ENCODE measurements at regions not wholly inside any gene's neighbourhood (a gene's known extent, or its start where the extent isn't known, plus 50 kb on each side); places are given as distances from the start of the nearest gene placed in this dataset.

GRCh38 chr6:133609415-133610226, 279.3 kb upstream of the TCF21 start:
- no peaks in the 10 kb centered on the region for H3K27me3 ChIP-seq (ENCODE audit: control insufficient read depth, insufficient read depth, low read length)
- H3K4me3 ChIP-seq (ENCODE audit: low read depth, low read length) = no peak overlapping the region
- no peaks in the 10 kb centered on the region for H3K4me1 ChIP-seq (ENCODE audit: control insufficient read depth, insufficient read depth, low read length)
- H3K9ac ChIP-seq (ENCODE audit: low read depth, low read length) = no peak overlapping the region
- no peaks in the 10 kb centered on the region for H3K36me3 ChIP-seq (ENCODE audit: control insufficient read depth, insufficient read depth, low read length)
- no peaks in the 10 kb centered on the region for H3K9me3 ChIP-seq (ENCODE audit: control insufficient read depth, insufficient read depth, low read length)

GRCh38 chr6:133610227-133610840, 278.6 kb upstream of the TCF21 start:
- H3K4me1 ChIP-seq (ENCODE audit: control insufficient read depth, insufficient read depth, low read length) = no peaks in the 10 kb centered on the region
- H3K36me3 ChIP-seq (ENCODE audit: control insufficient read depth, insufficient read depth, low read length) = no peaks in the 10 kb centered on the region
- H3K9ac ChIP-seq (ENCODE audit: low read depth, low read length) = no peak overlapping the region
- H3K9me3 ChIP-seq (ENCODE audit: control insufficient read depth, insufficient read depth, low read length) = no peaks in the 10 kb centered on the region
- no peaks in the 10 kb centered on the region for H3K27me3 ChIP-seq (ENCODE audit: control insufficient read depth, insufficient read depth, low read length)
- H3K4me3 ChIP-seq (ENCODE audit: low read depth, low read length) = no peak overlapping the region

- H3K4me1 ChIP-seq (ENCODE audit: control insufficient read depth, insufficient read depth, low read length) = no peaks in the 10 kb centered on the region
- H3K9ac ChIP-seq (ENCODE audit: low read depth, low read length) = no peak overlapping the region
These were observed 277.9 kb upstream of the TCF21 start for GRCh38 chr6:133610971-133611370.

GRCh38 chr6:133612459-133612858, 276.5 kb upstream of the TCF21 start:
- Histone ChIP-seq H3K4me3 (ENCODE audit: low read depth, low read length) (no peak overlapping the region), H3K36me3 (ENCODE audit: control insufficient read depth, insufficient read depth, low read length) (no peaks in the 10 kb centered on the region), H3K9ac (ENCODE audit: low read depth, low read length) (no peak overlapping the region), H3K4me1 (ENCODE audit: control insufficient read depth, insufficient read depth, low read length) (no peaks in the 10 kb centered on the region), H3K9me3 (ENCODE audit: control insufficient read depth, insufficient read depth, low read length) (no peaks in the 10 kb centered on the region), H3K27me3 (ENCODE audit: control insufficient read depth, insufficient read depth, low read length) (no peaks in the 10 kb centered on the region)

More at GRCh38 chr6:133610971-133611370, 277.9 kb upstream of the TCF21 start:
- Histone ChIP-seq H3K4me3 (ENCODE audit: low read depth, low read length) (no peak overlapping the region), H3K36me3 (ENCODE audit: control insufficient read depth, insufficient read depth, low read length) (no peaks in the 10 kb centered on the region), H3K9me3 (ENCODE audit: control insufficient read depth, insufficient read depth, low read length) (no peaks in the 10 kb centered on the region), H3K27me3 (ENCODE audit: control insufficient read depth, insufficient read depth, low read length) (no peaks in the 10 kb centered on the region)

GRCh38 chr6:133613211-133613610, 275.7 kb upstream of the TCF21 start:
- H3K27me3 ChIP-seq (ENCODE audit: control insufficient read depth, insufficient read depth, low read length) = no peaks in the 10 kb centered on the region
- no peak overlapping the region for H3K4me3 ChIP-seq (ENCODE audit: low read depth, low read length)
- H3K9me3 ChIP-seq (ENCODE audit: control insufficient read depth, insufficient read depth, low read length) = no peaks in the 10 kb centered on the region
- no peaks in the 10 kb centered on the region for H3K4me1 ChIP-seq (ENCODE audit: control insufficient read depth, insufficient read depth, low read length)
- H3K9ac ChIP-seq (ENCODE audit: low read depth, low read length) = no peak overlapping the region
- H3K36me3 ChIP-seq (ENCODE audit: control insufficient read depth, insufficient read depth, low read length) = no peaks in the 10 kb centered on the region

GRCh38 chr6:133621751-133622150, 267.2 kb upstream of the TCF21 start:
- Histone ChIP-seq H3K4me1 (ENCODE audit: control insufficient read depth, insufficient read depth, low read length) (no peaks in the 10 kb centered on the region), H3K4me3 (ENCODE audit: low read depth, low read length) (no peak overlapping the region), H3K9ac (ENCODE audit: low read depth, low read length) (no peak overlapping the region), H3K27me3 (ENCODE audit: control insufficient read depth, insufficient read depth, low read length) (no peaks in the 10 kb centered on the region), H3K9me3 (ENCODE audit: control insufficient read depth, insufficient read depth, low read length) (no peaks in the 10 kb centered on the region), H3K36me3 (ENCODE audit: control insufficient read depth, insufficient read depth, low read length) (no peaks in the 10 kb centered on the region)

- no peaks in the 10 kb centered on the region for H3K27me3 ChIP-seq (ENCODE audit: control insufficient read depth, insufficient read depth, low read length)
- no peak overlapping the region for H3K9ac ChIP-seq (ENCODE audit: low read depth, low read length)
- H3K4me3 ChIP-seq (ENCODE audit: low read depth, low read length) = no peak overlapping the region
- no peaks in the 10 kb centered on the region for H3K4me1 ChIP-seq (ENCODE audit: control insufficient read depth, insufficient read depth, low read length)
- H3K9me3 ChIP-seq (ENCODE audit: control insufficient read depth, insufficient read depth, low read length) = no peaks in the 10 kb centered on the region
- H3K36me3 ChIP-seq (ENCODE audit: control insufficient read depth, insufficient read depth, low read length) = no peaks in the 10 kb centered on the region
These were observed 265.8 kb upstream of the TCF21 start for GRCh38 chr6:133623065-133623464.

- Histone ChIP-seq H3K9me3 (ENCODE audit: control insufficient read depth, insufficient read depth, low read length) (no peaks in the 10 kb centered on the region), H3K9ac (ENCODE audit: low read depth, low read length) (no peak overlapping the region), H3K27me3 (ENCODE audit: control insufficient read depth, insufficient read depth, low read length) (no peaks in the 10 kb centered on the region), H3K4me1 (ENCODE audit: control insufficient read depth, insufficient read depth, low read length) (no peaks in the 10 kb centered on the region), H3K36me3 (ENCODE audit: control insufficient read depth, insufficient read depth, low read length) (no peaks in the 10 kb centered on the region), H3K4me3 (ENCODE audit: low read depth, low read length) (no peak overlapping the region)
These were observed 265.3 kb upstream of the TCF21 start for GRCh38 chr6:133623621-133624020.

- H3K27me3 ChIP-seq (ENCODE audit: control insufficient read depth, insufficient read depth, low read length) = no peaks in the 10 kb centered on the region
- H3K36me3 ChIP-seq (ENCODE audit: control insufficient read depth, insufficient read depth, low read length) = no peaks in the 10 kb centered on the region
- H3K9ac ChIP-seq (ENCODE audit: low read depth, low read length) = no peak overlapping the region
- H3K4me1 ChIP-seq (ENCODE audit: control insufficient read depth, insufficient read depth, low read length) = no peaks in the 10 kb centered on the region
- no peaks in the 10 kb centered on the region for H3K9me3 ChIP-seq (ENCODE audit: control insufficient read depth, insufficient read depth, low read length)
- H3K4me3 ChIP-seq (ENCODE audit: low read depth, low read length) = no peak overlapping the region
These were observed 262.7 kb upstream of the TCF21 start for GRCh38 chr6:133626096-133626666.

- no peaks in the 10 kb centered on the region for H3K9me3 ChIP-seq (ENCODE audit: control insufficient read depth, insufficient read depth, low read length)
- no peaks in the 10 kb centered on the region for H3K36me3 ChIP-seq (ENCODE audit: control insufficient read depth, insufficient read depth, low read length)
- H3K9ac ChIP-seq (ENCODE audit: low read depth, low read length) = no peak overlapping the region
- no peaks in the 10 kb centered on the region for H3K27me3 ChIP-seq (ENCODE audit: control insufficient read depth, insufficient read depth, low read length)
- H3K4me1 ChIP-seq (ENCODE audit: control insufficient read depth, insufficient read depth, low read length) = no peaks in the 10 kb centered on the region
- no peak overlapping the region for H3K4me3 ChIP-seq (ENCODE audit: low read depth, low read length)
These were observed 258.9 kb upstream of the TCF21 start for GRCh38 chr6:133629970-133630369.

GRCh38 chr6:133630651-133631050, 258.3 kb upstream of the TCF21 start:
- Histone ChIP-seq H3K36me3 (ENCODE audit: control insufficient read depth, insufficient read depth, low read length) (no peaks in the 10 kb centered on the region), H3K27me3 (ENCODE audit: control insufficient read depth, insufficient read depth, low read length) (no peaks in the 10 kb centered on the region), H3K9me3 (ENCODE audit: control insufficient read depth, insufficient read depth, low read length) (no peaks in the 10 kb centered on the region), H3K4me3 (ENCODE audit: low read depth, low read length) (no peak overlapping the region), H3K9ac (ENCODE audit: low read depth, low read length) (no peak overlapping the region), H3K4me1 (ENCODE audit: control insufficient read depth, insufficient read depth, low read length) (no peaks in the 10 kb centered on the region)

- Histone ChIP-seq H3K4me3 (ENCODE audit: low read depth, low read length) (no peak overlapping the region), H3K9ac (ENCODE audit: low read depth, low read length) (no peak overlapping the region), H3K4me1 (ENCODE audit: control insufficient read depth, insufficient read depth, low read length) (no peaks in the 10 kb centered on the region), H3K36me3 (ENCODE audit: control insufficient read depth, insufficient read depth, low read length) (no peaks in the 10 kb centered on the region), H3K9me3 (ENCODE audit: control insufficient read depth, insufficient read depth, low read length) (no peaks in the 10 kb centered on the region), H3K27me3 (ENCODE audit: control insufficient read depth, insufficient read depth, low read length) (no peaks in the 10 kb centered on the region)
These were observed 257.5 kb upstream of the TCF21 start for GRCh38 chr6:133631421-133631820.

All from iPS-15b (cell line).